AG04449 (cell line): ENCODE measurements at regions not wholly inside any gene's neighbourhood (a gene's known extent, or its start where the extent isn't known, plus 50 kb on each side); places are given as distances from the start of the nearest gene placed in this dataset.

Experiments used
- CTCF ChIA-PET: fragments of 350-600 bp; formaldehyde crosslinking; extraction: SDS; loops from one replicate; lab custom pipeline; 2021; ENCODE audit warnings: antibody characterized with exemption; lab: Yijun Ruan, JAX
- POLR2A ChIA-PET: fragments of 400-600, 350-600 bp; formaldehyde crosslinking; extraction: SDS; loops from one replicate; lab custom pipeline; 2020; ENCODE audit warnings: antibody characterized with exemption, inconsistent platforms; lab: Yijun Ruan, JAX
- DNase-seq: peaks from one replicate; pipeline ENCODE4 v3.0.0-alpha.2; 2010; ENCODE audit warnings: low read depth, low spot score
- H3K4me3 ChIP-seq: 2 replicates; pipeline ENCODE4 v1.5.1; 2011; ENCODE audit warnings: low read depth, mild to moderate bottlenecking, control low read depth, low read length
- CTCF ChIP-seq: IDR thresholded peaks from one replicate; pipeline ENCODE4 v1.5.1; 2011; ENCODE audit warnings: mild to moderate bottlenecking, moderate library complexity, low read length, control low read depth, inconsistent platforms; ENCODE audit not compliant: insufficient read depth; ENCODE audit errors: missing control alignments

DNA sequence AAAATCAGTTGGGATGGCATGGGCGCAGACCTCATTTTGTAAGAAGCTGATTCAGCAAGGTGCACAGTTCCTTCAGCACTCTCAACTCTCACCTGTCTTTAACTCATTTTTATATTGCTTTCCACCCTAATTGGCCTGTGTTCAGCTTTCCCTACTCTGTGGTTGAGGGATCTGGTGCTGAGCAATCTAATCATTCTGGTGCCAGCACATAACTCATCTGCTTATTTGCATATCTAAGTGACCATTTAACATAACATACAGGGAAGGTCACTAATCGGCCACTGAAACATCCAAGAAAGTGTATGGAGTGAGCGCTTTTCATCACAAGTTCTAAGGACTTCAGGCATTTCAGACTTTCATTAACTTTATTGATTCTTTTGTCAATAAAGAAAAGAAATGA is 303.4 kb upstream of the ROPN1 start:
- TF ChIP-seq CTCF = no peak
- H3K4me3 ChIP-seq = no peak overlapping the region
- POLR2A ChIA-PET = no interaction called here
- DNase-seq = no peak
- CTCF ChIA-PET = interaction anchor here (1.5 kb wide), 1 partner anchor 11 kb away, joined by 3 read pairs; no protein-coding TSS in a partner anchor

- DNase-seq = no peak
- no peak for TF ChIP-seq CTCF
- H3K4me3 ChIP-seq = no peak overlapping the region
- POLR2A ChIA-PET = no interaction called here
- CTCF ChIA-PET = interaction anchor here (1.1 to 1.5 kb wide), 2 partner anchors 9 to 10 kb away, joined by 3 to 4 read pairs; no protein-coding TSS in a partner anchor
These were observed 304.5 kb upstream of the ROPN1 start for GRCh38 chr3:124296406-124296805.

- CTCF ChIA-PET = interaction anchor here (1.0 kb wide), 1 partner anchor 10 kb away, joined by 3 read pairs; no protein-coding TSS in a partner anchor
- DNase-seq = no peak
- POLR2A ChIA-PET = no interaction called here
- no peak for TF ChIP-seq CTCF
- H3K4me3 ChIP-seq = no peak overlapping the region
These were observed 305.4 kb upstream of the ROPN1 start for GRCh38 chr3:124297062-124297980.

DNA sequence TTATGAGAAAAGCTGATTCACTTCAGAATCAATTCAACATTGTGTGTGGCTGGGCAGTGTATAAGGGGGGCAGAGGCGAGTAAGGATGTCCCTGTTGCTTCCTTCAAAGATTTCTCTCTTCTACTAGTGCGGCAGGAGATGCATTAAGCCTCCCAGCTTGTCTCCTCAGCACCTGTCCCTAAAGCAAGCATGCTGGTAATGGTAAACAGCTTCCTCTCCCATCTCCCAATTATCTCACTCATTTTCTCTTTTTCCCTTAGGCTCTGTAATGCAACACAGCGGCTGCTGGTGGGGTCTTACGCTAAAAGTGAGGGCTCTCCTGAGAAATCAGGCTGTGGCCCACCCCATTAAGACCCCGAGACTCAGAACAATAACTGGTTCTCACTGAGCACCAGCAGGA is 306.4 kb upstream of the ROPN1 start:
- no peak for TF ChIP-seq CTCF
- DNase-seq = no peak
- POLR2A ChIA-PET = no interaction called here
- H3K4me3 ChIP-seq = no peak overlapping the region
- CTCF ChIA-PET = interaction anchor here (0.8 to 1.0 kb wide), 4 partner anchors 9 to 252 kb away, joined by 3 to 5 read pairs (median 3); no protein-coding TSS in a partner anchor

DNA sequence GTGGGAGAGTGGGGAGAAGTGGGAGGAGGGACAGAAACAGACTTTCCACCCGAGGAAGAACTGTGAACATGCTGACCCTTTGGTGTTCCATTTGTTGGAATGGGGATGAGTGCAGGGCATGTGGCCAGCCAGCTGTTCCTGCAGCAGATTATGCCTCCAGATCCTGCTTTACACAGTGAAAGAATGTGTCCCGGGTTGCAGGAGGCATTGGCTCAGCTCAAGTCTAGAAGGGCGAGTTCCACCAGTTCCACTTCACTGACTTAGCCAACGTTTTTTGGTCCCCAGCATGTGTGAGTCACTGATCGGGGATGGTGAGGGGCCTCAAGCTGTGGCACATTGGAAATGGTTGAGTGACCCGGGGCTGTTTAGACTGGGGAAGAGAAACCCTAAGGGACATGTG is 307.0 kb upstream of the ROPN1 start:
- no peak for TF ChIP-seq CTCF
- ChIA-PET CTCF (interaction anchor here (0.9 kb wide), 1 partner anchor 251 kb away, joined by 5 read pairs; no protein-coding TSS in a partner anchor), POLR2A (no interaction called here)
- no peak for DNase-seq
- H3K4me3 ChIP-seq = no peak overlapping the region

DNA sequence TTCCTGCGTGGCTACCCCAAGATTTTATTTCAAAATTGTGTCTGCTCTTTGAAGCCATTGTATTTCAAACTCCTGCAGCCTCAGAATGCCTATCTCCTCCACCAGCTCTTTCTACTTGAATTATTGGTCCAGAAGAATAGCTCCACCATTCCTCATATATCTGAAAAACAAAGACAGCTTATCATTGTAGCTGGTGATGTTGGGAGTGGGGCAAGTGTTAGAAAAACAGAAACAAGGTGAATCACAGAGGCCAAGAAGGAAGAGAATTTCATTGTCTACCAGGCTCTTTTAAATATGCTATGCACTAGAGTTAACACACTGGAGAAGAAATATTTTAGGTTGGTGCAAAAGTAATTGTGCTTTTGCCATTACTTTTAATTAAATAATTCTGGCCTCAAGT is 307.9 kb upstream of the ROPN1 start:
- TF ChIP-seq CTCF = no peak
- H3K4me3 ChIP-seq = no peak overlapping the region
- DNase-seq = no peak
- ChIA-PET CTCF (interaction anchor here (0.7 kb wide), 1 partner anchor 19 kb away, joined by 3 read pairs; no protein-coding TSS in a partner anchor), POLR2A (no interaction called here)
